AG04450 (cell line): ENCODE measurements at regions not wholly inside any gene's neighbourhood (a gene's known extent, or its start where the extent isn't known, plus 50 kb on each side); places are given as distances from the start of the nearest gene placed in this dataset.

Experiments used
- CTCF ChIA-PET: fragments of 300-600, 350-600 bp; formaldehyde crosslinking; extraction: SDS; loops from one replicate; lab custom pipeline; 2022; ENCODE audit warnings: antibody characterized with exemption, inconsistent platforms; lab: Charles Lee
- POLR2A ChIA-PET: fragments of 350-600 bp; formaldehyde crosslinking; extraction: SDS; loops from one replicate; lab custom pipeline; 2021; ENCODE audit warnings: antibody characterized with exemption, inconsistent platforms; lab: Yijun Ruan, JAX
- DNase-seq: peaks from one replicate; pipeline ENCODE4 v3.0.0-alpha.2; 2011; ENCODE audit warnings: low read depth, low spot score
- H3K27ac ChIP-seq: one replicate; pipeline ENCODE4 v1.5.1; 2012; ENCODE audit warnings: low read depth, low read length, control low read depth
- H3K27me3 ChIP-seq: one replicate; pipeline ENCODE4 v1.6.0; 2012; ENCODE audit warnings: low read length; ENCODE audit not compliant: control insufficient read depth, insufficient read depth
- H3K4me3 ChIP-seq: 2 replicates; pipeline ENCODE4 v1.5.1; 2011; ENCODE audit warnings: mild to moderate bottlenecking, low read depth, low read length, control low read depth
- H3K9me3 ChIP-seq: 2 replicates; pipeline ENCODE4 v1.5.1; 2012; ENCODE audit warnings: low read length; ENCODE audit not compliant: control insufficient read depth, insufficient read depth
- TF ChIP-seq, protein P1 (sequence below): IDR thresholded peaks from 2 replicates; pipeline ENCODE4 v1.5.1; 2011; ENCODE audit warnings: low read depth, low read length, control low read depth, inconsistent platforms

DNA sequence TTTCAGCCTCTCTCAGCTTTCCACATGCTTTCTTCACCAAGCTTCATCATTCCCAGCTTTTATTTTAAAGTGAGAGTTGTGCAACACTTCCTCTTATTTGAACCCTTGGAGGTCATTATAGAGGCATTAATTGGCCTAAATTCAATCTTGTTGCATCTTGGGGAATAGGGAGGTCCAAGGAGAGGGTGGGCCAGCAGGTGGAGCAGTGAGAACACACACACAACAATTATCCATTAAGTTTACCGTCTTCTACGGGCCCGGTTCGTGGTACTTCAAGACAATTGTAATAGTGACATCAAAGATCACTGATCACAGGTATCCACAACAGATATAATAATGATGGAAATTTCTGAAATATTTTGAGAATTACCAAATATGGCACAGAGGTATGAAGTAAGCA is 457.2 kb upstream of the SMIM21 start:
- no peaks in the 10 kb centered on the region for H3K27me3 ChIP-seq
- TF ChIP-seq, protein P1, sequence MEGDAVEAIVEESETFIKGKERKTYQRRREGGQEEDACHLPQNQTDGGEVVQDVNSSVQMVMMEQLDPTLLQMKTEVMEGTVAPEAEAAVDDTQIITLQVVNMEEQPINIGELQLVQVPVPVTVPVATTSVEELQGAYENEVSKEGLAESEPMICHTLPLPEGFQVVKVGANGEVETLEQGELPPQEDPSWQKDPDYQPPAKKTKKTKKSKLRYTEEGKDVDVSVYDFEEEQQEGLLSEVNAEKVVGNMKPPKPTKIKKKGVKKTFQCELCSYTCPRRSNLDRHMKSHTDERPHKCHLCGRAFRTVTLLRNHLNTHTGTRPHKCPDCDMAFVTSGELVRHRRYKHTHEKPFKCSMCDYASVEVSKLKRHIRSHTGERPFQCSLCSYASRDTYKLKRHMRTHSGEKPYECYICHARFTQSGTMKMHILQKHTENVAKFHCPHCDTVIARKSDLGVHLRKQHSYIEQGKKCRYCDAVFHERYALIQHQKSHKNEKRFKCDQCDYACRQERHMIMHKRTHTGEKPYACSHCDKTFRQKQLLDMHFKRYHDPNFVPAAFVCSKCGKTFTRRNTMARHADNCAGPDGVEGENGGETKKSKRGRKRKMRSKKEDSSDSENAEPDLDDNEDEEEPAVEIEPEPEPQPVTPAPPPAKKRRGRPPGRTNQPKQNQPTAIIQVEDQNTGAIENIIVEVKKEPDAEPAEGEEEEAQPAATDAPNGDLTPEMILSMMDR: no peak
- POLR2A ChIA-PET: no interaction called here
- peaks cover 10% of the 10 kb centered on the region for H3K9me3 ChIP-seq
- no peak overlapping the region for H3K4me3 ChIP-seq
- no peak overlapping the region for H3K27ac ChIP-seq
- CTCF ChIA-PET: no interaction called here
- no peak for DNase-seq

DNA sequence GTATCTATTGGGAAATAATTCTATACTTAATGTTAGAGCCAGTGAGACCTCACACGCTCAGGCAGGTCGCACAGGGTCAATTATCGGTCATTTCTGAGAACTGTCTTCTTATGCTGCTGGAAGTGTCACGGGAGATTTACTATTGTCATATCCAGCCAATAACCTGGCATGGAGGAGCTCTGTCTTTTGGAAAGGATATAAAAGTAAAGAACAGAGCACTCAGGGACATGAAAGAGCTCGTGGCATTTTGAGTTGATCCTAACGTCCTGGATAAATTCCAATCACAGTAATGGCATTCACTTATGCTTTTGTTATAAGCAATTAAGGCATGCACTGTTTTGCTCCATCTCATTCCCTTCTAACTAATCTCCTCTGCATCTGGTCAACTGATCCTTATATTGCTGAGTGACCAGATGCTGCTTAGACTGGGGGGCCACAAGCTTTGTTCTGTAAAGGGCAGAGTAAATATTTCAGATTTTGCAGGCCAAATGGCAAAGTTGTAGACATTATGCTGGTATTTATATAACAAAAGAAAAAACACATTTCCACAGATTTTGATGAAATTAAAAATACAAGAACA is 453.5 kb upstream of the SMIM21 start:
- ChIA-PET POLR2A (no interaction called here), CTCF (no interaction called here)
- TF ChIP-seq, protein P1: no peak

DNA sequence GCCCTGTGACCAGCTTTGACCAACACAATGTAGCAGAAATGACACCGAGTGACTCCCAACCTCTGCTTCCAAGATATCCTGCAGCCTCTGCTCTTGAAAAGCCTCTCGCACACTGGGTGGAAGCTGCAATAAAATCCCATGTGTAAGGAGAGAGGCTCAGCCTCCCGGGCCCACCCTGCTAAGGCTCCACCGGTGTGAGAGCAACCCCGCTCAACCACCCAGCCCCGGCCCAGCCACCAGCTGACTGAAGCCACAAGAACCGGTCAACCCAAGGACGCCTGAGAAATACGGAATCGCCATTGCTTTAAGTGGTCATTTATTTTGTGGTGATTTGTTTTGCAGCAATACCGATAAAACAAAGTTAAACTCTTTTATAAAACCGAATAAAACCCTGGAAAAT is 452.8 kb upstream of the SMIM21 start:
- Histone ChIP-seq H3K4me3 (no peak overlapping the region), H3K9me3 (peaks cover 3% of the 10 kb centered on the region), H3K27me3 (no peaks in the 10 kb centered on the region), H3K27ac (no peak overlapping the region)
- POLR2A ChIA-PET: no interaction called here
- TF ChIP-seq, protein P1: no peak
- DNase-seq: no peak
- CTCF ChIA-PET: no interaction called here

More for the DNA sequence above, 453.5 kb upstream of the SMIM21 start:
- no peak overlapping the region for H3K4me3 ChIP-seq
- no peak for DNase-seq
- H3K9me3 ChIP-seq: peaks cover 3% of the 10 kb centered on the region
- no peak overlapping the region for H3K27ac ChIP-seq
- H3K27me3 ChIP-seq: no peaks in the 10 kb centered on the region

DNA sequence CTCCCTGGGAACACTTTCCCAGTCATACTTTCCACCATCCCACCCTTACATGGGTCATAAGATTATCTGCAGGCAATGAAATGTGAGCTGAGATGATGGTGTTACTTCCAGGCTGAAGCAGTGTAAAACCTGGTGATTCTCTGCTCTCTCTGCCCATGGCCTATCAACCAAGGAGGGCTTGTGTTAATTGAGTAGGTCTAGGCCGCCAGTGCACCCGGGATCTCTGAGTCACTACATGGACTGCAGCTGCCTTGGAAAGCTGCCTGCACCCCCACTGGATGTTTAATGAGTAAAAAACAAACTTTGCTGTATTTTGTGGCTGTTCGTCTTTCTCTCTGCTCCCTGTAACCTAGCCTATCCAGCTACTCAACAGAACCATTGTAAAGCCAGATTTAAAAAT is 451.7 kb upstream of the SMIM21 start:
- H3K4me3 ChIP-seq: no peak overlapping the region
- CTCF ChIA-PET: no interaction called here
- POLR2A ChIA-PET: no interaction called here
- no peak for DNase-seq
- H3K9me3 ChIP-seq: peaks cover 3% of the 10 kb centered on the region
- TF ChIP-seq, protein P1: no peak
- H3K27ac ChIP-seq: no peak overlapping the region
- H3K27me3 ChIP-seq: no peaks in the 10 kb centered on the region

DNA sequence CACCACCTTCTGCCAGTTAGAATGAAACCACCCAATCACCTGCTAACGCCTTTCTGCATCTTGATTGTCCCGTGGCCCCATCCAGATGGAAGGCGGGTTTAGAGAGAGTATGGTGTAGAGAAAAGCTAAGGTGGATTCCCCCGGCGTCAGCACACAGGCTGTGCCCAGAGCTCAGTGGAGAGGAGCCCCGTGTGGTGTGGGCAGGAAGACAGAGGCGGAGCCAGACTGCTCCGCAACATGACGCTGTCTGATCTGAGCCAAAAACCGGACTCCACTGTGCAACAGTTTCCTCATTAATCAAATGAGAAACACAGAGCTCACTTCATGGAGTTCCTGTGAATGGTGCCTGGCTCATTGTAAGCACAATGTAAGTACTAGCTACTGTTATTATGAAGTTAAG is 448.1 kb upstream of the SMIM21 start:
- Histone ChIP-seq H3K27ac (no peak overlapping the region), H3K27me3 (no peaks in the 10 kb centered on the region), H3K9me3 (peaks cover 3% of the 10 kb centered on the region), H3K4me3 (no peak overlapping the region)
- TF ChIP-seq, protein P1: no peak
- no peak for DNase-seq
- CTCF ChIA-PET: no interaction called here
- POLR2A ChIA-PET: no interaction called here
